ENCODE measurements at regions not wholly inside any gene's neighbourhood (a gene's known extent, or its start where the extent isn't known, plus 50 kb on each side); places are given as distances from the start of the nearest gene placed in this dataset.

GRCh38 chr14:83757916-83758315 is 1772.0 kb upstream of the FLRT2 start:
- no peak for TF ChIP-seq TAF1 (IDR thresholded peaks at IDR 0.05; ENCODE audit: borderline replicate concordance, insufficient read depth, low read length)
- no peak for TF ChIP-seq REST (IDR thresholded peaks at IDR 0.05; ENCODE audit: insufficient read depth in 1 of 2, low read depth in 2 of 2, low read length in 2 of 2)
- no peak for TF ChIP-seq FOXP2 (optimal IDR thresholded peaks at IDR 0.05; ENCODE audit: borderline replicate concordance, extremely low read depth, extremely low read length, insufficient read depth)
- no peak for TF ChIP-seq SIN3A (IDR thresholded peaks at IDR 0.05; ENCODE audit: borderline replicate concordance, insufficient read depth, low read length)
- no peak for TF ChIP-seq POLR2AphosphoS5 (IDR thresholded peaks at IDR 0.05; ENCODE audit: low read depth, low read length)

- TF ChIP-seq TAF1 (IDR thresholded peaks at IDR 0.05; ENCODE audit: borderline replicate concordance, insufficient read depth, low read length), result no peak
- no peak for TF ChIP-seq POLR2AphosphoS5 (IDR thresholded peaks at IDR 0.05; ENCODE audit: low read depth, low read length)
- no peak for TF ChIP-seq FOXP2 (optimal IDR thresholded peaks at IDR 0.05; ENCODE audit: borderline replicate concordance, extremely low read depth, extremely low read length, insufficient read depth)
- no peak for TF ChIP-seq SIN3A (IDR thresholded peaks at IDR 0.05; ENCODE audit: borderline replicate concordance, insufficient read depth, low read length)
- TF ChIP-seq REST (IDR thresholded peaks at IDR 0.05; ENCODE audit: insufficient read depth in 1 of 2, low read depth in 2 of 2, low read length in 2 of 2), result no peak
Measured at GRCh38 chr14:83764656-83765599, 1765.0 kb upstream of the FLRT2 start.

- TF ChIP-seq POLR2AphosphoS5 (IDR thresholded peaks at IDR 0.05; ENCODE audit: low read depth, low read length), result no peak
- no peak for TF ChIP-seq REST (IDR thresholded peaks at IDR 0.05; ENCODE audit: insufficient read depth in 1 of 2, low read depth in 2 of 2, low read length in 2 of 2)
- TF ChIP-seq TAF1 (IDR thresholded peaks at IDR 0.05; ENCODE audit: borderline replicate concordance, insufficient read depth, low read length), result no peak
- TF ChIP-seq FOXP2 (optimal IDR thresholded peaks at IDR 0.05; ENCODE audit: borderline replicate concordance, extremely low read depth, extremely low read length, insufficient read depth), result no peak
- no peak for TF ChIP-seq SIN3A (IDR thresholded peaks at IDR 0.05; ENCODE audit: borderline replicate concordance, insufficient read depth, low read length)
Measured at GRCh38 chr14:83777516-83777915, 1752.4 kb upstream of the FLRT2 start.

GRCh38 chr14:83779266-83779665 is 1750.7 kb upstream of the FLRT2 start:
- TF ChIP-seq POLR2AphosphoS5 (IDR thresholded peaks at IDR 0.05; ENCODE audit: low read depth, low read length), result no peak
- no peak for TF ChIP-seq TAF1 (IDR thresholded peaks at IDR 0.05; ENCODE audit: borderline replicate concordance, insufficient read depth, low read length)
- no peak for TF ChIP-seq FOXP2 (optimal IDR thresholded peaks at IDR 0.05; ENCODE audit: borderline replicate concordance, extremely low read depth, extremely low read length, insufficient read depth)
- no peak for TF ChIP-seq SIN3A (IDR thresholded peaks at IDR 0.05; ENCODE audit: borderline replicate concordance, insufficient read depth, low read length)
- TF ChIP-seq REST (IDR thresholded peaks at IDR 0.05; ENCODE audit: insufficient read depth in 1 of 2, low read depth in 2 of 2, low read length in 2 of 2), result no peak
